SW 1271 (cell line): ENCODE measurements at regions not wholly inside any gene's neighbourhood (a gene's known extent, or its start where the extent isn't known, plus 50 kb on each side); places are given as distances from the start of the nearest gene placed in this dataset.
"Not testable (repeated sequence)": the region's sequence is repeated elsewhere in the genome, so short reads cannot be mapped to it uniquely, and the experiment has no call there.

Source experiments
- DNase-seq, 2 experiments: peaks; one replicate each; lab custom pipeline; 2025; lab: John Stamatoyannopoulos, UW

- DNase-seq = no peak
Measured at GRCh38 chr1:182331387-182331786, 60.2 kb downstream of the GLUL start.

GRCh38 chr1:182330303-182330702, 61.3 kb downstream of the GLUL start:
- no peak for DNase-seq

DNA sequence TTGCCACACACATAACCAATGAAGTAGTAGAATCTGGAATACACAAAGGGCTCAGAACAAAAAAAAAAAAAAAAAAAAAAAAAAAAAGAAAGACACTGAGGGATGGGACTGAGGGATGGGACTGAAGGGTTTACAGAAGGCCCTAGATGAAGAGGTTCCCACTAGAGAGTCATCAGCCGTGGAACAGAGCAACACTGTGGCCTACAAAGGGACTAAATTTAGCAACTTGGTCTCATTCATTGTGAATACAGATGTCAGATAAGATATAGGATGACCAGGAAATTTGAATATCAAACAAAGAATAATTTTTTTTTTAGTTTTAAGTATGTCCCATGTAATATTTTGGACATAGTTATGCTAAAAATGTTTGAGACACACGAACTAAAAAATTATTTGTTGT, 62.1 kb downstream of the GLUL start:
- DNase-seq = no peak

DNA sequence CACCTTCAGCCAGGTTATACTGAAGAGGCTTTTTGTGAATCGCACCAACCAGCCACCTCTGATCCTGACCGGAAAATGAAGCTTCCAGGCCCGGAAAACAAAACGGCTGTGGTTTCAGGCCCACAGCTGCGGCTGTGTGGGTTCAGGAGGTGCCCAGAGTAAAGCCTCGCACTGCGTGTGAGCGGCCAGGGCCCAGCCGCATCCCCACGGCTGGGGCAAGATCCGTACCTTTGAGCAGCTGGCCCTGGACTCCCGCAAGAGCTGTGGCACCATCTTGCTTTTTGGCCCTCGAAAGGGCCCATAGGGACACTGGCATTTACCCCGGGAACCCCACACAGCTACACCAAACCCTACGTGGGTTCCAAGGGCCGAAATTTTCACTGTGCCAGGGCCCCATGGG, 63.0 kb downstream of the GLUL start:
- no peak for DNase-seq

DNA sequence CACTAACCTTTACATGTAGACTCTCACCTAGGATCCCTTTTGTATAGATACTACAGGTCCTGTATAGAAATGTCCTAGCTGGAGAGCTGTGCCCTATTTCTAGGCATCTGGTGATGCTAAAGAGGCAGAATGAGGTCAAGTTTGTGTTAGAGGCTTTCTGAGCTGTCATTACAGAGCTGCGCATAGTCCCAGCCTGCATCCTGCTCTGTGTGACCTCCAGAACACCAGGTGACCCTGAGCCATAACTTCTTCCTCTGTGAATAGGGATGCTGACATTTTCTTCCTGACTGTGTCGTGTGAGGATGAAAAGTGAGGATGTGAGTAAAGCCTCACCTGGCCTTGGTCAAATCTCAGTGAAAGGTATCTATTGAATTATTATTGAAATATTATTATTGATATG, 66.3 kb downstream of the GLUL start:
- DNase-seq = no peak

- DNase-seq = not testable (repeated sequence)
Measured at GRCh38 chr1:182321532-182321931, 70.1 kb downstream of the GLUL start.

DNA sequence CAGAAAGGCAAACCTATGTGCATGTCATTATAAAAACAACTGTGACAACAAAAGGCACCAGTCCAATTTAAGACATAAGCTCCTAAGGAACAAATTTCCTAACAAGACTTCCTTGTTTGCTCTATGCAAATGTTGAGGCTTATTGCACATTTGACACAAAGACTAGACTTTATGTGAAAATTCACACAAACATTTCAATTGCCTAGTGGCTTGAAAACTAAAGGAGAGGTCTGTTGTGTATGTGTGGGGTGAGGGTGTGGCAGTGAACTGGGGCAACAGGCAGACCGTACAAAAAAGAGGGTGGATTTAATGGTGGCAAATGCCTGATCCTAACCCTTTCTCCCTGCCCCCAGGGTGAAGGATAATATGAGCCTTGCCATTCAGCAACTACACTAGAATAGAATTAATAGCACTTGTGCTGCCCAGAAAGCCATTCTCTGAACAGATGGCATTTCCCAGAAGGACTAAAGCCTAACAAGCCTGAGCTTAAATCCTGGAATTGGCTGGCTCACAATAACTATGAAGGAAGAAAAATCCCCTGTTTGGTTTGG, 73.9 kb downstream of the GLUL start:
- DNase-seq = no peak

- not testable (repeated sequence) for DNase-seq
Measured at GRCh38 chr1:182316454-182316853, 75.1 kb downstream of the GLUL start.

DNA sequence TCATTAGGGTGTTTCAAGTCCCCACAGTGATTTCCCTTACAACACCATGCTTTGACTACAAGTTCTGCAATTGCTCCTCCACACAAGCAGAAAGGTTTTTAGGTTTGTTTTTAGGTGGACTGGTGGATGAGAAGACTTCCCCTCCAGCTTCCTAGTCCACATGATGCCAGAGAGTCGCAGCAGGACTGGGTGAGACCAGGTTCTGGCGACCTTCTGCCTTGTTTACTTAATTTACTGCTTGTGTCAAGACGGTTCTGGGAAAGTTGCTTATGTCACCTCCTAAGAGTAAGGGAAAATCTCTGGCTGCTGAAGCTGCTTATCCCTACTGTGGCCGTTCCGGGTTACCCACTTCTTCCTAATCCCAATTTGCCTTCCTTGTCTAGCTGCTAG, 76.4 kb downstream of the GLUL start:
- no peak for DNase-seq

DNA sequence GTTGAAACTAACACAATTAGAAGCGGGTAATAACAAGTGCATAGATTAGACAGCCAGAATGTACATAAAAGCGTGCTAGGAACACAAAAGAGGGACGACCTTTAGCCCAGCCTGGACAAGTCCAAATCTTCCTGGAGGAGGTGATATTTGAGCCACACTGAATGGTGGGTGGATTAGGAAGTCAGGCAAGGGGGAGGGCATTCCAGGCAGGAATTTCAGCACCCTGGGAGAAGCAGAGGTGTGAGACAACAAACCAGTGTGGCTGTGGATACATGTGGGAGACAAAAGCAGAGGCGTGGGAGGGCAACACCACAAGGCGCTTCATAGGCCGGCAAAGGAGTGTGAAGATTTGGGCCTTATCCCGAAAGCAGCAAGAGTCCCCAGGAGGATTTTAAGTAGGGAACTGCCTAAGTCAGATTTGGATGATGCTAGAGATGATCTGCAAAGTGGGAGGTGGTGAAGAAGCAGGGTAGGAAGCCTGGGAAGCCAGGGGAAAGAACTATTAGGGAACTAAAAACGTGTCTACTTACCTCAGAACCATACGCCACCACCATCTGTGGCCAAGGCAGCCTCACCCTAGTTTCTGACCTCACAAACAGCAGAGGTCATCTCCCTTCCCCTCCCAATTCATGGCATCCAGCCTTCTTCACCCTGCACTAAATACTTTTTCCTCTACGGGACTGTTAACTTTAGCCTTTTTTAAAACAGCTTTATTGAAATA, 81.8 kb downstream of the GLUL start:
- DNase-seq = no peak

DNA sequence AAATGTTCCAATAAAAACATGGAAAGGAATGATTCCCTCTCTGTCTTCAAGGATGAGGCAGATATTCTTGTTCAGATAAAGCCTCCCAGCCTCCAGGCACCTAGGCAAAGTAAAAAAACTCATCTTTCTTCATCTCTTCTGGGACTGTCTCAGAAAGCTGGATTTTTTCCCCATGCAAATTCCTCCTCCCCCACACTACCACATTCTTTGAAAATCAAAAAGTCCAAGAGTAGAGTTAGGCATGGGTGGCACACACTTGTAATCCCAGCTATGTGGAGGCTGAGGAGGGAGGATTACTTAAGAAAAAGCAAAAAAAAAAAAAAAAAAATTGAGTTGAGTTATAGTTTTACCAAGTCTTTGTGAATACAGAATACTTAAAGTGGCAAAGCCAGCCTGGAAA, 82.8 kb downstream of the GLUL start:
- DNase-seq = no peak

GRCh38 chr1:182307486-182307885, 84.1 kb downstream of the GLUL start:
- DNase-seq = not testable (repeated sequence)

GRCh38 chr1:182305861-182306260, 85.7 kb downstream of the GLUL start:
- DNase-seq = no peak

GRCh38 chr1:182304627-182305026, 87.0 kb downstream of the GLUL start:
- DNase-seq = no peak

DNA sequence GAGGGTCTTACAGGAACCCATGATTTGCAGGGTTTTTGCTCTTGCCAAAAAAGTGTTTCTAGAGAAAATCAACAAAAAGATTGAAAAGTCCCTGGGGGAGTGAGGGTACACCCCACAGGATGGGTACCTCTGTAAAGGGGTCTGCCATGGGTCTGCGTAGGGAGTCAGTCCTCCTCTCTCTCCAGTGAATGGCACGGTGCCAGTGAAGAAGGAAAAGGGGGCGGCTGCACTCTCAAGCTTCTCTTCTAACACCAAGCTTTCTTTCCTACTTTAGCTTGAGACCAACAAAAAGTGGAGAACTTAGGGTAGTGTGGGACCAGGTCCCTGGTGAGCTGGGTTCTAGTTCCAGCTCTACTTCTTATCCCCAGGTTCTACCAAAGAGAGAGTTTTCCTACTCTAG, 87.4 kb downstream of the GLUL start:
- no peak for DNase-seq

DNA sequence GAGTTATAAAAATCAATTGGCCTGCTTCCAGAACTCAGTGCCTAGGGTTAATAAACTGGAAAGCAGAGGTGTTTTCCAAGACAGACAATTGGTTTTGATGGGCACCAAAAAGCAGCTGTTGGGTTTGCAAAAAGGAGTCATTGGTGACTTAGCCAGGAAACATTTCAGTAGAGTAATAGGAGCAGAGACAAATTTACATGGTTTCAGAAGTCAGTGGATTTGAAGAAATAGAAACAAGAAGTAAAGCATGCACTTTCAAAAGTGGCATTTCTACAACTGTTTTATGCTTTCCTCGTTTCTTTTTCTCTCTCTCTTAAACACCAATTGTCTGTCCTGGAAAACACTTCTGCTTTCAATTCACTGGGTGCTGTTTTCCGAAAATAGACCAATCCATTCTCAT, 87.8 kb downstream of the GLUL start:
- DNase-seq = no peak

DNA sequence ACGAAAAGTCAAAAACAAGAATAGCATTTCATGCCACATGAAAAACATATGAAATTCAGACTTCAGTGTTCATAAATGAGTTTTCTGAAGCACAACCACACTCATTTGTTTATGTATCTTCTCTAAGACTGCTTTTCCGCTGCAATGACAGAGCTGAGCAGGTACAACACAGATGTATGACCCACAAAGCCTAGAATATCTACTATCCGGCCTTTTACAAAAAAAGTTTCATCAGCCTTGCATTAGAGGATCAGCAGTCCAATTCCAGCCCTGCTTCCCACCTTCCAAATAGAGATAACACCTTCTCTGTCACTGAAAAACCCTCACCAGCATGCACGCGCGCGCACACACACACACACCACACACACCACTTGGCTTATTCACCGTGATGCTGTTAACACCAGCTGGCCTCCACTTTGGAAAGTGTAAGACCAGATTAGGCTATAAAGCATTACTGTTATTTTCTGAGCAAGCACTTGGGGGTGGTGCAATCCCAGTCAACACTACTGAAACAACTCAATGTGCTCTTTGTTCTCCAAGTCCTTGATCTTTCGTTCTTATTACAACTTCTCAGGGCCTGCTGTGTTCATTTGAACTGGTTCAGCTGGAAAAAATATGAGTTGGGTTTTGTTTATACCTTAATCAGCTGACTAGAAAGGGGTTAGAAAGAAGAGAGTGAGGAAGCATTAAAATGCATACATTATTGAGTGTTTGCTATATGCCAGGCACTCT, 90.0 kb downstream of the GLUL start:
- no peak for DNase-seq

GRCh38 chr1:182301026-182301436, 90.6 kb downstream of the GLUL start:
- no peak for DNase-seq

DNA sequence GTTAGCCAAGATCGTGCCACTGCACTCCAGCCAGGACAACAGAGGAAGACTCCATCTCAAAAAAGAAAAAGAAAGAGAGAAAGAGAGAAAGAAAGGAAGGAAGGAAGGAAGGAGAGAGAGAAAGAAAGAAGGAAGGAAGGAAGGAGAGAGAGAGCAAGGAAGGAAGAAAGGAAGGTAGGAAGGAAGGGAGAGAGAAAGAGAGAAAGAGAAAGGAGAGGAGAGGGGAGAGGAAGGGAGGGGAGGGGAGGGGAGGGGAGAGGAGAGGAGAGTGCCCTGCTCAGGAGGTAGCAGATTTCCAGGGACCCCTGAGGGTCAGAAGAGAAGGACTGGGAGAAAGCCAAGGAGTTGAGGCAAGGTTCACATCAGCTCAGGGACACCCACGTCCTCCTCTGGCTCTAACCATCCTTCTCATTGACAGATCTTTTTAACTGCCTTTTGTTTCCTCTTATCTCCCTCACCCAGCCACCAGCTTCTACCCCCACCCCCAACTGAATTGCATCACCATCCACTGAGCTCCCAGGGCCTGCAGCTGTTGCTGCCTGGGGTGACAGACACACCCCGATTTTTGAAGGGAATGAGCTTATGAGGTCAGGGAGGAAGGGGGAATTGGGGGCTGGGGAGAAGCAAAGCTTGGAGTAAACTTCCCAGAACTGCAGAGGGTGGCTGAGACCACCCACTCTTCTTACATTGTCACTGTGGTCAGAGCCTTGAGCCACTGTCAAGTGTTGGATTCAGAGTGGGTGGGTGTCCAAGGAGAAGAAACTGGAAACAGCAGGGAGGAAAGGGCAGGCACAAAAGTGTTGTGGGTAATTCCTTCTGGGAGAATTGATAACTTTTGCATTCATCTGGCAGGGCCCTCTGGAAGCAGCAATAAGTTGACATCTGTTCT, 91.6 kb downstream of the GLUL start:
- no peak for DNase-seq

DNA sequence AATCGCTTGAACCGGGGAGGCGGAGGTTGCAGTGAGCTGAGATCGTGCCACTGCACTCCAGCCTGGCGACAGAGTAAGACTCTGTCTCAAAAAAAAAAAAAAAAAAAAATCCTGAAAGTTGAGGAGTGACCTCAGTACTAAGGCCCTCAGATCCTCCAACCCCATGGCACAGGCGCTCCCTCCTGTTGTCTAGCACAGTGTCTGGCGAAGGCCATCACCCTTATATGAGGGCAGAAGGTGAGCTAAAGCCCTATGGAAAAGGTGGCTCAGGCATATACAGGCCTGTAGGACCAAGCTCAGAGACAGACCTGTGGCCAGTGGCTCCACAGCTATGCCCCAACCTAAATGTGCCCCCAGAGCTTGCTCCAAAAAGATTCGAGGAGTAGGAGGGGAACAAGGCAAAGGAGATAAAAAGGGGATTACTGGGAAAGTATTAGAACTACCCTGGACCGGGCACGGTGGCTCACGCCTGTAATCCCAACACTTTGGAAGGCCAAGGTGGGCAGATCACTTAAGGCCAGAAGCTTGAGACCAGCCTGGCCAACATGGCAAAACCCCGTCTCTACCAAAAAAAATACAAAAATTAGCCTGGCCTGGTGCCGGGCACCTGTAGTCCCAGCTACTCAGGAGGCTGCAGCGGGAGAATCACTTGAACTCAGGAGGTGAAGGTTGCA, 92.4 kb downstream of the GLUL start:
- DNase-seq = not testable (repeated sequence)

GRCh38 chr1:182297335-182297734, 94.3 kb downstream of the GLUL start:
- no peak for DNase-seq

DNA sequence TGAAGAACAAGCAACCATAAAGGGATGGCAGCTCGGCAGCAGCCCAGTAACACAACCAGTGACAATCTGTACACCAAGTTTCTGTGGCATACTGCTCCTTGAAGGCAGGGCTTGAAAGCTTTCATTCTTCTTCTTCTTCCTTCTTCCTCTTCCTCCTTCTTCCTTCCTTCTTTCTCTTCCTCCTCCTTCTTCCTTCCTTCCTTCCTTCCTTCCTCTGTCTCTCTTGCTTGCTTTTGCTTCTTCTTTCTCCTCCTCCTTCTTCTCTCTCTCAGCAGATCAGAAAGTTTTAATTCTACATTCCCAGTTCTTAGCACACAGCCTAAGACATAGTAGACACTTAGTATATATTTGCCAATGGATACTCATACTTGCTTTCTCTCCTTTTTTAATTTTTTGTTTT, 95.9 kb downstream of the GLUL start:
- DNase-seq = no peak
